Testis (tissue), 2 donors: ENCODE measurements at regions not wholly inside any gene's neighbourhood (a gene's known extent, or its start where the extent isn't known, plus 50 kb on each side); places are given as distances from the start of the nearest gene placed in this dataset.

ENCODE experiments used
- CTCF ChIP-seq, 3 experiments: fragments of 450-650 bp in 2 of 3; fragments of 200-600 bp in 1 of 3; sonication (generic) in 1 of 3; IDR thresholded peaks; one replicate each; pipeline ENCODE4 v1.5.1; 2016 to 2019; ENCODE audit warnings: antibody characterized with exemption in 3 of 3, mild to moderate bottlenecking in 2 of 3, moderate library complexity in 1 of 3
- POLR2A ChIP-seq: fragments of 450-650 bp; IDR thresholded peaks from one replicate; pipeline ENCODE4 v1.6.1; 2017; ENCODE audit warnings: antibody characterized with exemption, mild to moderate bottlenecking, moderate library complexity

GRCh38 chr9:126024581-126025230 is 277.5 kb downstream of the PBX3 start:
- TF ChIP-seq POLR2A (no peak), CTCF (IDR thresholded peaks at IDR 0.05) (no peak)
